Stimulated activated CD4-positive, alpha-beta T cell treated with anti-CD3 and anti-CD28 coated beads, Interleukin-4, amount 100 ng/mL, for 48 hours (primary cell): ENCODE measurements at regions not wholly inside any gene's neighbourhood (a gene's known extent, or its start where the extent isn't known, plus 50 kb on each side); places are given as distances from the start of the nearest gene placed in this dataset.
"Not testable (repeated sequence)": the region's sequence is repeated elsewhere in the genome, so short reads cannot be mapped to it uniquely, and the experiment has no call there.

Experiments used
- DNase-seq, 2 donors: peaks; one replicate each; pipeline ENCODE4 v3.0.0-alpha.2; 2020; ENCODE audit warnings: low read depth in 2 of 2

DNA sequence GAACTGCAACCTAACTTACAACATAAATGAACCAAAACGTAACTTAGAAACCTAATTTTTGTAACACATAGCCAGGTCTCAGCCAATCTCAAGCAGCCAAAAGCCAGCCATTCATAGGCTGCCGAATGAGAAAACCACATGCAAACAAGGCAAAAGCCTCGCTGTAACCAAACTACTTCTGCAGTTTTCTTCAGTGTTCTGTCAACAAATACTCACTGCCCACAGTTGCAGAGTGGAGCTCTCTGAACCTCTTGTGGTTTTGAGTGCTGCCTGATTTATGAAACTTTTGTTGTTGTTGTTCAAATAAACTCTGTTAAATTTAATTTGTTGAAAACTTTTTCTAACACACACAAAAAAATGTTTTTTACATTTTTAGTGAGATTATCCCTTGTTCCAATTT lies 251.2 kb downstream of the PAPSS1 start:
- no peak for DNase-seq

DNA sequence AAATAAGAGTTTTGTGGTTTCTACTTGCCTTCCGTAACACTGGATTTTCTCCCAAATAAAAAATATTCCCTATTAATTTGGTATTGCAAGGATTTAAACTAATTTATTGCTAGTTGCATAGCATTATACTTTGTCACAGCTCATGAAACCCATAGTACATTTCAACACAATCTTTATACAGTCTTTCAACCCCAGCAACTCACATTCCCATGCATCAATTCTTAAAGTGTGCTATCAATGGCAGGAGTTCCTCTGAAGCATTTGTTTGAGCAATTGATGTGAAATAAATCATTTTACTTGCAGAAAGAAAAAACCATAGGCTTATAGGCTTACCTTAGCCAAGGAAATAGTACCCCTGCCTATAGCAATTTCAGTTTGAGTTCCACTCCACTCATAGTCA lies 251.9 kb downstream of the PAPSS1 start:
- no peak for DNase-seq

DNA sequence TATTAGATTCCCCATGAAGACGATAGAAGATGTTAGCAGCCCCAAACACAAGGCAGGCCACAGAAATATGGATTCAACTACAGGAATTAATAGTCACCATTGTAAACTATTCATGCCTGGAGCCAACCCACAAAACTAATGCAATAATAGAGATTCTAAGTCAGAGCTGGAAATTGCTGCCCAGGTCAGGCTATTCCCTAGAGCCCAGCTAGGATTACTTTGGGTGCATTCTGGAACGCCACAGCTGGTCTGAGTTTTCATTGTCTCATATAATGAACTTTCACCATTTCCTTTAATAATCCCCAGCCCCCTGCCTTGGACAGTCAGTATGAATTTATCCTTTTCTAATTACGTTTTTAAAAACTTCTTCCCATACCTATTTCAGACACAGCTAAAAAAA lies 252.6 kb downstream of the PAPSS1 start:
- DNase-seq: no peak

DNA sequence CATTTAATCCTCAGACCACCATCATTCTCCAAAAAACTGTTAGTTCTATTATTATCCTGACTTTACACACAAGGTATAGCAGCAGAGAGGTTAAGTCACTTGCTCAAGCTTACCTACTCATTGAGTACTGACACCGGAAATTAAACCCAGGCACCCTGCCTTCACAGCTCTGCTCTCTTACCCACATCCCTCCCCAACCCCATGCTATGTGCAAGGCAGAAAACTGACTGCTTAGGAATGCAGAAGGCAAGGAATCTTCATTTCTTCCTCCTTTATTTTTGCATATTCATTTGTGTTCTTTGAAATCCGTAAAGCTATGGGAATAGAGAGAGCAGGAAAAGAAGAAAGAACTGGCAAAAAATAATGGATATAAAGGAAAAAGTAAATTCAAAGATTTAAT lies 261.8 kb downstream of the PAPSS1 start:
- no peak for DNase-seq

DNA sequence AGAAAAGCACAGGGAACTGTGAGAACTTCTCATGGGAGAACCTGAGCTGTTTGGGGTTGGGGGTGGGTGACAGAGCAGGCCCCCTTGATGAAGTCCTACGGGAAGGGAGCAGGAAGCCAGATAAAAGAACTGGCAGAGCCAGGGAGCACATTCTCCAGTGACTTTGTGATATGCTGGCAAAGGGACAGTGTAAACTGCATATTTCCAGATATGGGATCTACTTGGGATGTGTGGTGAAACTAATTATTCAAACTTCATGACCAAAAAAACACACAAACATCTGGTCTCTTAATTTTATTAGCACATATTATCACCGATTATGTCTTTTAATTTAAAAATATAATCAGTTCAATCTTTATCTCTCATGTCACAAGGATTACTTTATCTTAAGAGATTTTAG lies 266.0 kb downstream of the PAPSS1 start:
- no peak for DNase-seq

DNA sequence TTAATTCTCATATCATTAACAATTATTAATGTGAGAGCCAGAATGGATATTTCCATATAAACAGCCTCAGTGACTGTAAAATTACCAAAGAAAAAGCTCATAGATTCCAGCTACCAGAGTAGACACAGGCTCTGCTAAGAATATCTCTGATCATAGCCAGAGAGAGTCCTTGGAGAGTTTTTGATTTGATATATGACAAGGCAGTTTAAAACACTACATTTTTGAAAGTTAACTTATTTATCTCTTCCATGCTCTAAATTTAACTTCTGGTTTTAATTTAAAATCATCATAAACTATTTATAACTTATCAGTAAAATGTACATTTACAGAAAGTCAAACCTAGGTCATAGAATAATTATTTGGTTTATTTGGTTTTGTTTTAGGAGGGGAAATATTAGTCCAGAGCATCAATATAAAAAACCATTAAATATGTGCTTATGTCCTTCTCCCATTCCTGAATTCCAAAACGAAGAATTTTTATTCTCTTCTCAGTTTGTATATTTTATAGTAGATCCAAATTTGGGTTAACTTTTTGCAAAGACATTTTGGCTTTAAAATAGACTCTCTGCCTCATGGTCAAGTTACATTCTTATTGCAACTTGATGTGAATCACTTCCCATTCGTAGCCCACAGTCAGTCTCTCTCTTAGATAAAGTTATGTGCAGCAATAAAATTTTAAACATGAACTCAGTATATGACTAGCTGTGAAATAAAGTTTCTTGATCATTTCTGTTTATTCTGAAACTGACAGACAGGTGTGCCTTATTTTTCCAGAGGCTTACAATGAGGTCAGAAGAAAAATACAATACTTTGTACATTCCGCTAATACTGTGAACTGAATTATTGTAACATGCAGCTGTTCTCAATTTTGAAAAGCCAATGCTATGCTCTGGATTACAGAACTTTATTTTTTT lies 267.1 kb downstream of the PAPSS1 start:
- no peak for DNase-seq

DNA sequence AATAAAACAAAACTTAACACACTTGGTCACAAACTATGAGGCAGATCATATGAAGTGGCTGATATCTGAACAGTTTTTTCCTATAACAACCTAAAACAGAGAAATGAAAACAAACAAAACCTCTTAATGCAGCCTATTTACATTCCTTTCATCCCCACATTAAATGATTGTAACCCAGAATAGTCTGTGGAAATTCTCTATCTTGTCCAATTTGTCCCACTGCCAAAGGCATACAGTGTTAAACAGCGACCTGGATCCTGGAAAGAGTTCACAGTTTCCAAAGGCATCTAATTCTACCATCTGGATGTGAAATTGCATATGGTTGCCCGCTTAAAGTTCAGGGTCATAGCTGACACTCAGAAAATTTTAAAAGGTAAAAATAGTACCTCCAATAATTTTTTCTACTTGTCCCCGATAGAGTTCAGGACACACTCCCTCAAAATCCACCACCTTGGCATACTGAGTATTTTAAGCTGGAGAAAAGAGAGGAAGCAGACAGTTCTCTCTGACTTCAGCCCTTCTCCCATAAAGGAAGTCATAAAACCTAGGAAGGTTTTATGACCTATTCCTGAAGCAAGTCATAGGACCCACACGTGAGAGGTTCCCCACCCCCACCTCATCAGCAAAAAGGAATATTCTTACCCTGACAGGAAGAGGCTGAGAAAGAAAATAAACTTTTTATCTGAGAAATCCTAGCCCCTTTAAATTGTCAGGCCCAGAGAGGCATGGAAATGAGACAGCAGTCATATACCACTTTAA lies 270.2 kb downstream of the PAPSS1 start:
- DNase-seq: no peak

DNA sequence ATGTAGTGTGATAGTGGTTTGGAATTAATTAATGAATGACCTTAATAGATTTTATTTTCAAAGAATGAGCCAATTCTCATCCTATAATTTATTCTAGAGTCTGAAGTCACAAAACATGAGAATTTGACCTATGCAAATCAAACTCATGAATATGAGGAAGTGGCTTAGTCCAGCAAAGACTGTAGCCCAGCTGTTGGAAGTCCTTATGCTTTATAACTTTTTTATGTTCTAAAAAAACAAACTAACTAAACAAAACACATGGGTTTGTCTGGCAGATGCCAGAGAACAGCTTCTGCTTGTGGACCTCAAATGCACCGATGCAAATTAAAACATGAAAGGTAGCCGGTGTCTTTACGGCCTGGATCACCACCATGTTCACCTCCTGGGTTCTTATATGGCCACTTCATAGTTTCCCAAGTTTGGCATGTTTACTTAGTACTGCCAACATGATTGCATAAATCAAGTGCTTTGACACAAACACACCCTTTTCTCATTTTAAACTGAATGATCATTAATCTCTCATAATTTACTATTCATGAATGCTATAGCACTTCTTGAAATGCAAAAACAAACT lies 277.4 kb downstream of the PAPSS1 start:
- DNase-seq: no peak

DNA sequence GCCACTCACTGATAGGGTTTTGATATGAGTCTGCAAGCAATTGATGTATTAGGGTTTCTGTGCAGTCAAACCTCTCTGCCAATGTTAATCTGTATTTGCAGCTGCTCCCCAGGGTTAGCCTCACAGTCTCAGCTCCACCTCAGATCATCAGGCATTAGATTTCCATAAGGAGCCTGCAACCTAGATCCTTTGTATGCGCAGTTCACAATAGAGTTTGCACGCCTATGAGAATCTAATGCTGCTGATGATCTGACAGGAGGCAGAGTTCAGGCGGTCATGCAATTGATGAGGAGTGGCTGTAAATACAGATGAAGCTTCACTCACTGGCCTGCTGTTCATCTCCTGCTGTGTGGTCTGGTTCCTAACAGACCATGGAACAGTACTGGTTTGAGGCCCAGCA lies 280.6 kb downstream of the PAPSS1 start:
- no peak for DNase-seq

DNA sequence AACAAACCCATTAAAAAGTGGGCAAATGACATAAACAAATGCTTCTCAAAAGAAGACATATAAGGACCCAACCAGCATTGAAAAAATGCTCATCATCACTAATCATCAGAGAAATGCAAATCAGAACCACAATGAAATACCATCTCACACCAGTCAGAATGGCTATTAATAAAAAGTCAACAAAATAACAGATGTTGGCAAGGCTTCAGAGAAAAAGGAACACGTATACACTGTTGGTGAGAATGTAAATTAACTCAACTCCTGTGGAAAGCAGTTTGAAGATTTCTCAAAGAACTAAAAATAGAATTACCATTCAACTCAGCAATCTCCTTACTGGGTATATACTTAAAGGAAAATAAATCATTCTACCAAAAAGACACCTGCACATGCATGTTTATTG lies 283.6 kb downstream of the PAPSS1 start:
- not testable (repeated sequence) for DNase-seq

DNA sequence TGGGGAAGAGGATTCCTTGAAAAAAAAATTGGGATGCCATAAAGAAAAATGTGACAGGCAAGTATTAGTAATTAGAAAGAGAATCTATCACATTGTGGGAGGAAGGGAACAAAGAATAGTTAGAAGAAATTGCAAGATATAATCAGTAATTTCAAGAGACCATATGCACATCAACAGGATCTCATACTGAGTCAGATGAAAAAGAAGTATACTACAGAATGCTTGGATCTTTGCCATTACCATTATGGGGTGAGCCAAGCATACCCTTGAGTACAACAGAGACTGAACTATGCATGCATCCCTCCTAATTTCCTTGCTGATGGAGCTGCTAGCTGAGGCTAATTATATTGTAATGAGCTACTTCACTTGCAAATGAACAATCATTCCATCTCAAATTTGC lies 287.6 kb downstream of the PAPSS1 start:
- DNase-seq: no peak

DNA sequence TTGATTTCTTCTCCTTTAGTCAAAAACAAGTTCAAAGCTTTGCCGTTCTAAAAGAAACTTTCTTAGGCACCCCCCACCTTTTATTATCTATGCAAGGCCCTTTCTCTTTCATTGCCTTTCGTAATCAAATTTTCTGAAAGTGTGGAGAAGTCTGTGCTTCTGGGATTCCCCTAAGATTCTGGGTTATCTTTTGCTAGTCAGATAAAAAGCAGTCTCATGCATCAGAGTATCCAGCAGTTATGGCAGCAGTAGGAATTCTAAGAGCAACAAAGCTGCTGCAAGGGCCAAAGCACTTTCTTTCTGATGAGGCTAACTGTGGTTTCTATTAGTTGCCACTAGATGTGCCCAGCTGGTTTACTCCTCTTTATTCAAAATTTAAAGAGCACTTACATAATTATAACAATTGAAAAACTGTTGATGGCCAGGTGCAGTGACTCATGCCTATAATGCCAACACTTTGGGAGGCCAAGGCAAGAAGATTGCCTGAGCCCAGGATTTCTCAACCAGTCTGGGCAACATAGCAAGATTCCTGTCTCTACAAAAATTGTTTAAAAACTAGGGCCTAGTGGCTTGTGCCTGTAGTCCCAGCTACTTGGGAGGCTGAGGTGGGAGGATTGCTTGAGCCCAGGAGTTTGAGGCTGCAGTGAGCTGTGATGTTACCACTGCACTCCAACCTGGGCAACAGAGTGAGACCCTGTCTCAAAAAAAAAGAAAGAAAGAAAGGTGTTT lies 296.2 kb downstream of the PAPSS1 start:
- no peak for DNase-seq

DNA sequence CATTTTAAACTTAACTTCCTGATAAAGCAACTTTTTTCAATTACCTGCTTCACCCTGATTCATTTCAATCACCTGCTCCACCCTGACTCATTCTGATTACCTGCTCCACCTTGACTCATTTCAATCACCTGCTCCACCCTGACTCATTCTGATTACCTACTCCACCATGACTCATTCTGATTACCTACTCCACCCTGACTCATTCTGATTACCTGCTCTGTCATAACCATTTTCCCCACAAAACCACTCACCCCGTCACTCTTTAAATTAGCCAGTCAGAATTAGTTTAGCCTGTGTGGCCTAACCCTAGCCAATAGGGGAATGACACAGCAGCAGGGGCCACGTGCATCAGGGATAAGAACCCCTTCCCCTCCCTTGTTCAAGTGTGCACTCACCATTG lies 300.5 kb downstream of the PAPSS1 start:
- DNase-seq: peak in 1 of 2 donors; percentile 2

DNA sequence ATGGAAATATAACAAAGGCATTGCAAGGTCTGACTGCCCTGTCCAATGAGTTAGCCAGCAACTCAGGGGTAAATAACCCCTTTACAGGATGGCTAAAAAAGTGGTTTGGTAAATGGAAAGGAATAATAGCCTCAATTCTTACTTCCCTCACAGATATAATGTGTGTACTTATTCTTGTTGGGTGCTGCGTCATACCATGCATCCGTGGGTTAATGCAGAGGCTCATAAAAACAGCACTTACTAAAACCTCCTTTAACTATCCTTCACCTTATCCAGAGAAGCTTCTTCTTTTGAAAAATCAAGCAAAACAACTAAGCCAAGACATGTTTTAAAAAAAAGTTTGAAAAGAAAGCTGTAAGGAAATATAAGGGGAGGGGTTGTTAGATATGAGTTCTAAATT lies 301.0 kb downstream of the PAPSS1 start:
- DNase-seq: no peak

DNA sequence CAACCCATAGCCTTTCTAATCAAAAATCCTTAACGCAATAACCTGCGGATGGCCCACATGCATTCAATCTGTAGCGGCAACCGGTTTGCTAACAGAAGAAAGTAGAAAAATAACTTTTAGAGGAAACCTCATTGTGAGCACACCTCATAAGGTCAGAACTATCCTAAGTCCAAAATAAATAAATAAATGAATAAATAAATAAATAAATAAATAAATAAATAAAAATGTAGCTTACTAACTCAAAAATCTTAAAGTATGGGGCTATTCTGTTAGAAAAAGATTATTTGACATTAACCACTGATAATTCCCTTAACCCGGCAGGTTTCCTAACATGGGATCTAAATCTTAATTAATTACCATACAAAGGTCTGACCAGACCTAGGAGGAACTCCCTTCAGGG lies 304.5 kb downstream of the PAPSS1 start:
- DNase-seq: not testable (repeated sequence)

DNA sequence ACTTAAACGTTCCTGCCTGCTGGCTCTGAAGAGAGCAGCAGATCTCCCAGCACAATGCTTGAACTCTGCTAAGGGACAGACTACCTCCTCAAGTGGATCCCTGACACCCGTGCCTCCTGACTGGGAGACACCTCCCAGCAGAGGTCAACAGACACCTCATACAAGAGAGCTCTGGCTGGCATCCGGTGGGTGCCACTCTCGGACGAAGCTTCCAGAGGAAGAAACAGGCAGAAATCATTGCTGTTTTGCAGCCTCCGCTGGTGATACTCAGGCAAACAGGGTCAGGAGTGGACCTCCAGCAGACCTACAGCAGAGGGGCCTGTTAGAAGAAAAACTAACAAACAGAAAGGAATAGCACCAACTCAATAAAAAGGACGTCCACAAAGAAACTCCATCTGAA lies 310.2 kb downstream of the PAPSS1 start:
- not testable (repeated sequence) for DNase-seq

DNA sequence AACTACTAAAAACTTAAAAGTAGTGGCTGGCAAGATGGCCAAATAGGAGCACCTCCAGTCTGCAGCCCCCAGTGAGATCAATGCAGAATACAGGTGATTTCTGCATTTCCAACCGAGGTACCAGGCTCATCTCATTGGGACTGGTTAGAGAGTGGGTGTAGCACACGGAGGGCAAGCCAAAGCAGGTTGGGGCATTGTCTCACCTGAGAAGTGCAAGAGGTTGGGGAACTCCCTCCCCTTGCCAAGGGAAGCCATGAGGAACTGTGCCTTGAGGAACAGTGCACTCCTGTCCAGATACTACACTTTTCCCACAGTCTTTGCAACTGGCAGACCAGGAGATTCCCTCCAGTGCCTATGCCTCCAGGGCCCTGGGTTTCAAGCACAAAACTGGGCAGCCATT lies 311.1 kb downstream of the PAPSS1 start:
- no peak for DNase-seq

DNA sequence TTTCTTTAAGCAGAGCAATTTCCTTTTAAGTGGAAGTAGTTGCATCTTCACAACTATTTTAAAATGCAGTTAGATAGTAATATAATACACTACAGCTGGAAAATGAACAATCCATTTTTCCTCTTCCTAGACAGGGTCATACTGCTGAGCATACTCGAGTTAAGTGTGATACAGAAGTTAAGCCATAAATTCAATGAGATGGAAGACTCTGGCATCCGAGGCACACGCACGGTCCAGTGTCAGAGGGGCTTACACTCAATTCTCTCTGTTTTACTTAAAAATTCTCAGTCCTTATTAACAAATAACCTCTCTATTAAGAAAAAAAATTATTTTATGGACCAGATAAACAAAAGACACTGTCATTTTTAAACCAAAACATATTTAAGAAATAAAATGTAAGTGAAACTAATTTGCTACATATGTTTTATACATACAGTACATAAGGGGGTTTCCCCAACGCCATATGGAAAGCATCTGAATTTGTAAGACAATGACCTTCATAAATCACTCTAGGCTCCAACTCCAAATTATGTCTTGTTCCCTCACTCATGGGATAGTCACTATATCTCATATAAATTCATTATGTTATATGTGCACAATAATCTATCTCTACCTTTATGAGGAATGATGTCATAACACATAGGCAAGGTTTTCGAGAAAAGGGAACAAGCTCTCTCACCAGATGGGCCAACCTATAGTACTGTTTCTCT lies 315.3 kb downstream of the PAPSS1 start:
- no peak for DNase-seq

DNA sequence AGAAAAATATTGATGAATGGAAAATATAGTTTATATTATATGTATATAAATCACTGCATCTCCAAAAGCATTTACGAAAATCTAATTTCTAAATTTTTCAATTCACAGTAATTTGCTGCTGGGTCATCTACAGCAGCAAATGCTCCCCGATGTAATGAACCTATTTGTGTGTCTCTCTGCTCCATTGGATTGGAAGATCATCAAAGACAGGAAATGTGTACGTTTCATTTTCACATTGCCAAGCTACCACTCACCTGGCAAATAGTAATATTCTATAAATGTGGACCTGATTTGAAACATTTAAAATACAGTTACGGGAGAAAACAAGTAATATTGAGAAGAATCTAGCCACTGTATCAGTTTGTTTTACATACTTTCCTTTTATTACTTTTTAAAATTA lies 317.7 kb downstream of the PAPSS1 start:
- no peak for DNase-seq

DNA sequence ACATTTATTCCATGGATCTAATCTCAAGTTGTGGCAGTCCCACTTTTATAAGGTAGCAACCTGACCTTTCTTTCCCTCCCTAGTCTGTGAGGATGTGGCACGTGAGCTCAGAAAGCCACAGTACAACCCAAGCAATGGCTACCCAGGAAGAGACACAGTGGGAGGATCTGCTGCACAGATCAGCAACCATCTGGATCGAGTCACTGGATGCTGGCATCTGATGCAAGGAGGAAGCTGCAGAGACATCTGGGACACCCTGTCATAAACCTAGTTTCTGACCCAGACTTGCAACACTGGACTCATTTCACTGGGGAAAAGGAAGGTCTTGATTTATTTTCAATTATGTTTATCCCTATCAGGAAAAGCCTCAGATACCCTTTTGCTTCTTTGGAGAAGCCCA lies 327.1 kb downstream of the PAPSS1 start:
- DNase-seq: no peak

DNA sequence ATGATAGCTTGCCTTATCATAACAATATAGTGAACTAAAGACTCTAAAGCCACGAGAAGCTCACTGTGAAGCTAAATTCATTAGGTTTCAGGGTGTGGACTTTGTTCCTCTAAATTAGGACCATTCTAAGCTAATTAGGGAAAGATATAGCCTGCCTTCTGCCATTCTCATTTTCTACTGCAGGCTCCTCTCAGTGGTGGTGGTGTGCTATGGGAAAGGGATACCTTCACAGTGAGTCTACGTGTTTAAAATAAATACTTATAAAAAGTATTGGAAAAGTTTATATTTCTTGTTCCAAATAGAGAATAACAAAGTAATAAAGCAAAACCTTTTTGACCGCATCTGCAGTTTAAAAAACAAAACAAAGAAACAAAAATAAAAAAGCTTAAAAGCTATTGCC lies 327.7 kb downstream of the PAPSS1 start:
- DNase-seq: no peak
